Naive thymus-derived CD4-positive, alpha-beta T cell (primary cell): ENCODE measurements at regions not wholly inside any gene's neighbourhood (a gene's known extent, or its start where the extent isn't known, plus 50 kb on each side); places are given as distances from the start of the nearest gene placed in this dataset.
A peak's percentile ranks its signal among the peaks of the same experiment; 100 is the strongest.

Experiments used
- ATAC-seq: fragments of 150-1000 bp; cut with Tn5 transposase; 2 replicates; pipeline ENCODE4 v1.10.0; 2021; ENCODE audit warnings: mild to moderate bottlenecking, moderate library complexity
- CTCF ChIA-PET: fragments of 350-600 bp; sonication (Branson Sonifier 250); formaldehyde crosslinking; loops from one replicate; lab custom pipeline; 2021; ENCODE audit warnings: antibody characterized with exemption; lab: Charles Lee
- POLR2A ChIA-PET: fragments of 350-600 bp; sonication (Branson Sonifier 250); formaldehyde crosslinking; loops from one replicate; lab custom pipeline; 2021; ENCODE audit warnings: antibody characterized with exemption, inconsistent platforms; lab: Charles Lee
- DNase-seq, 9 donors: peaks; one replicate each; pipeline versions ENCODE4 v3.0.0 to v3.0.0-alpha.2; 2020 to 2022; ENCODE audit warnings: mixed read lengths in 1 of 9
- H3K27ac ChIP-seq: one replicate; pipeline ENCODE4 v1.7.0; 2013; ENCODE audit warnings: mild to moderate bottlenecking, low read depth, low read length, moderate library complexity
- H3K27me3 ChIP-seq, 2 donors: one replicate each; pipeline ENCODE4 v1.7.0; 2013; ENCODE audit warnings: low read length in 2 of 2, mild to moderate bottlenecking in 2 of 2, moderate library complexity in 2 of 2; ENCODE audit not compliant: control insufficient read depth in 2 of 2, insufficient read depth in 2 of 2
- H3K36me3 ChIP-seq, 3 experiments: 1 replicate in 2 of 3; 2 replicates in 1 of 3; pipeline ENCODE4 v1.7.0; 2013; ENCODE audit warnings: low read length in 3 of 3, mild to moderate bottlenecking in 3 of 3, moderate library complexity in 1 of 3; ENCODE audit not compliant: insufficient read depth in 3 of 3, control insufficient read depth in 2 of 3
- H3K4me1 ChIP-seq, 2 donors: one replicate each; pipeline ENCODE4 v1.7.0; 2013; ENCODE audit warnings: low read length in 2 of 2, mild to moderate bottlenecking in 2 of 2, moderate library complexity in 1 of 2; ENCODE audit not compliant: control insufficient read depth in 2 of 2, insufficient read depth in 2 of 2
- H3K4me3 ChIP-seq: 2 replicates; pipeline ENCODE4 v1.7.0; 2013; ENCODE audit warnings: mild to moderate bottlenecking, low read length
- H3K9me3 ChIP-seq, 3 experiments: 1 replicate in 2 of 3; 2 replicates in 1 of 3; pipeline ENCODE4 v1.7.0; 2013; ENCODE audit warnings: low read length in 3 of 3; ENCODE audit not compliant: control insufficient read depth in 2 of 3
- H3K27ac Mint-ChIP-seq, 9 donors: one replicate each; pipeline ENCODE4 v1.8.0; 2020 to 2022; ENCODE audit warnings: mixed read lengths in 9 of 9, mild to moderate bottlenecking in 8 of 9, moderate library complexity in 5 of 9, inconsistent platforms in 2 of 9
- H3K27me3 Mint-ChIP-seq, 5 donors: one replicate each; pipeline ENCODE4 v1.8.0; 2021 to 2022; ENCODE audit warnings: mixed read lengths in 5 of 5, mild to moderate bottlenecking in 1 of 5
- H3K36me3 Mint-ChIP-seq, 5 donors: one replicate each; pipeline ENCODE4 v1.8.0; 2020 to 2022; ENCODE audit warnings: mixed read lengths in 5 of 5, mild to moderate bottlenecking in 3 of 5, inconsistent platforms in 1 of 5
- H3K4me1 Mint-ChIP-seq, 7 donors: one replicate each; pipeline ENCODE4 v1.8.0; 2020 to 2022; ENCODE audit warnings: mixed read lengths in 7 of 7, mild to moderate bottlenecking in 3 of 7, inconsistent platforms in 1 of 7
- H3K4me3 Mint-ChIP-seq, 10 donors: one replicate each; pipeline ENCODE4 v1.8.0; 2020 to 2022; ENCODE audit warnings: mild to moderate bottlenecking in 10 of 10, mixed read lengths in 10 of 10, moderate library complexity in 6 of 10, inconsistent platforms in 2 of 10
- H3K9me3 Mint-ChIP-seq, 11 donors: one replicate each; pipeline ENCODE4 v1.8.0; 2020 to 2022; ENCODE audit warnings: mixed read lengths in 11 of 11, mild to moderate bottlenecking in 4 of 11, inconsistent platforms in 1 of 11, moderate library complexity in 1 of 11
- intact Hi-C, 2 donors: fragments of 100-400 bp; cut with micrococcal nuclease; formaldehyde crosslinking; loops; one replicate each; pipeline ENCODE4 v1.15.1; 2023

GRCh38 chr10:9510626-9511025 is 1456.1 kb downstream of the GATA3 start:
- H3K27me3 ChIP-seq = no peaks in the 10 kb centered on the region
- Mint-ChIP-seq H3K4me3 (no peak overlapping the region), H3K36me3 (no peaks in the 10 kb centered on the region), H3K4me1 (peaks cover 0 to 2% (median 0%) of the 10 kb centered on the region in 7 donors), H3K27ac (no peak overlapping the region), H3K27me3 (peaks cover 0 to 26% (median 16%) of the 10 kb centered on the region in 5 donors), H3K9me3 (peaks cover 0 to 2% (median 0%) of the 10 kb centered on the region in 11 donors)
- no peak for ATAC-seq
- no peaks in the 10 kb centered on the region for H3K36me3 ChIP-seq
- no peaks in the 10 kb centered on the region for H3K4me1 ChIP-seq
- H3K27ac ChIP-seq = no peak overlapping the region
- H3K9me3 ChIP-seq = no peaks in the 10 kb centered on the region
- no peak overlapping the region for H3K4me3 ChIP-seq
- CTCF ChIA-PET = interaction anchor here (0.6 kb wide), 1 partner anchor 795 kb away, joined by 3 read pairs; no protein-coding TSS in a partner anchor
- intact Hi-C loops = no loop called here
- POLR2A ChIA-PET = no interaction called here
- DNase-seq = no peak

DNA sequence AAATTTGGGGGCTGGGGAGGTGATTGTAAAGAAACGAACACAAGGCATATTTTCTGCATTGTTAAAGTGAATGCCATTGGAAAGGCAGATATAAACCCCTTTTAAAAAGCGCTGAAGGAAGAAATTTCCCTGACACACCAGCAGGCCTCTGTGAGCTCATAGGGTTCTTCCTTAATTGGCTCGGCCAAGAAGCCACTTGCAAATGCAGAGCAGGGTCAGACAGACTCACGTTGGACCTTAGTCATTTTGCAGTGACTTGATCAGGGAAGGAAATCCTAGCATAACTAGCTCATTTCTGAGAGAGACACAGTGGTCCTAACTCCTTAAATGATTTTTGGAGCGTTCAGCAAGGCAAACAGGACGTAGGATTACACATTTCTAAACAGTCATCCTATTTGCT is 1461.4 kb downstream of the GATA3 start:
- Mint-ChIP-seq H3K27me3 (peaks cover 0 to 19% (median 16%) of the 10 kb centered on the region in 5 donors), H3K4me3 (no peak overlapping the region), H3K4me1 (peaks cover 0 to 2% (median 0%) of the 10 kb centered on the region in 7 donors), H3K27ac (no peak overlapping the region), H3K9me3 (peaks cover 0 to 6% (median 0%) of the 10 kb centered on the region in 11 donors), H3K36me3 (no peaks in the 10 kb centered on the region)
- ATAC-seq (no peak), DNase-seq (no peak)
- intact Hi-C loops = no loop called here
- H3K27ac ChIP-seq = no peak overlapping the region
- H3K9me3 ChIP-seq = no peaks in the 10 kb centered on the region
- POLR2A ChIA-PET = no interaction called here
- H3K27me3 ChIP-seq = no peaks in the 10 kb centered on the region
- no peaks in the 10 kb centered on the region for H3K36me3 ChIP-seq
- H3K4me3 ChIP-seq = no peak overlapping the region
- no peaks in the 10 kb centered on the region for H3K4me1 ChIP-seq
- CTCF ChIA-PET = no interaction called here

DNA sequence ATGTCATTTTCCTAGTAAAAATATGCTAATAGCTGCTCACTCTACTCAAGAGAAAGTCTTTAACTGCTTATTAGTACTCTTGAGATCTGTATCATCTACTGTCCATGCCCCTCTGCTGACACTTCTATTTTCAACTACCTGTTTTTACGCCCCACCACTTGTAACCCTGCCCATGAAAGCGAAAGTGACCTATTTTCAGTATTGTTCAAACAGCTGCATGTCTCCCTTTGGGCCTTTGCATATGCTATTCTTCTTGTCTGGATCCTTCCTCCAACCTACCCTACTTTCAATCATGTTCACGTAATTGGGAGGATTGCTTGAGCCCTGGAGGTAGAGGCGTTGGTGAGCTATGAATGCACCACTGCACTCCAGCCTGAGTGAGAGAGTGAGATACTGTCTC is 1481.3 kb downstream of the GATA3 start:
- ChIA-PET POLR2A (no interaction called here), CTCF (no interaction called here)
- no peak overlapping the region for H3K4me3 ChIP-seq
- peaks cover 0 to 2% (median 0%) of the 10 kb centered on the region in 11 donors for H3K9me3 Mint-ChIP-seq
- H3K27me3 ChIP-seq = no peaks in the 10 kb centered on the region
- ATAC-seq (no peak), DNase-seq (no peak)
- H3K36me3 ChIP-seq = no peaks in the 10 kb centered on the region
- intact Hi-C loops = no loop called here
- H3K27ac Mint-ChIP-seq = peak overlapping the region in 1 of 9 donors; percentile 10
- no peak overlapping the region for H3K4me3 Mint-ChIP-seq
- no peaks in the 10 kb centered on the region for H3K4me1 ChIP-seq
- H3K9me3 ChIP-seq = no peaks in the 10 kb centered on the region
- H3K36me3 Mint-ChIP-seq = no peaks in the 10 kb centered on the region
- H3K27me3 Mint-ChIP-seq = peaks cover 0 to 5% (median 2%) of the 10 kb centered on the region in 5 donors
- H3K4me1 Mint-ChIP-seq = no peaks in the 10 kb centered on the region
- H3K27ac ChIP-seq = no peak overlapping the region

DNA sequence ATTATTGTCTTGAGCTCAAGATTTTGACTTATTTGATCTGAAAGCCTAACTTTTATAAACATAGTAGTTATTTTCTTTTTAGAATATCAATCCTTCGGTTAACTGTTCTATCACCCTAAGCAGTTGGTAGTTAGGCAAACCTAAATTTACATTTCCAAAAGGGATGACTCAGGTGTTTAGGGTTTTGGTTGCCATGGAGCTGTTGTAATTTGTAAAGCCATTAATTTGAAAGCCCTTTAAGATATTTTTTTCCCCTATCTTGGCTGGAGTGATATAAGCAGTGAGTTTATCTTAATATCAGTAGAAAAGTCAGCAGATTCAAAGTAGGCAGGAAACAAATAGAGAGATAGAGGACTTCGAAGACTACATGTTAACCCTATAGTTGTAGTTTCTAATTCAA is 1472.6 kb upstream of the CELF2 start:
- H3K36me3 ChIP-seq = no peaks in the 10 kb centered on the region
- Mint-ChIP-seq H3K9me3 (peaks cover 0 to 15% (median 2%) of the 10 kb centered on the region in 11 donors), H3K36me3 (peaks cover 0 to 4% (median 0%) of the 10 kb centered on the region in 5 donors), H3K27ac (no peak overlapping the region), H3K4me3 (no peak overlapping the region), H3K27me3 (peaks cover 0 to 33% (median 23%) of the 10 kb centered on the region in 5 donors), H3K4me1 (no peaks in the 10 kb centered on the region)
- intact Hi-C loops = no loop called here
- CTCF ChIA-PET = no interaction called here
- no peaks in the 10 kb centered on the region for H3K4me1 ChIP-seq
- H3K4me3 ChIP-seq = no peak overlapping the region
- POLR2A ChIA-PET = interaction anchor here (0.8 kb wide), 1 partner anchor 1841 kb away, joined by 3 read pairs; no protein-coding TSS in a partner anchor
- ATAC-seq = no peak
- DNase-seq = no peak
- H3K27ac ChIP-seq = no peak overlapping the region
- no peaks in the 10 kb centered on the region for H3K27me3 ChIP-seq
- H3K9me3 ChIP-seq = no peaks in the 10 kb centered on the region

- no peak for DNase-seq
- ATAC-seq = no peak
- no peaks in the 10 kb centered on the region for H3K4me1 Mint-ChIP-seq
- H3K9me3 ChIP-seq = no peaks in the 10 kb centered on the region
- H3K27me3 ChIP-seq = no peaks in the 10 kb centered on the region
- H3K4me3 Mint-ChIP-seq = no peak overlapping the region
- no peak overlapping the region for H3K4me3 ChIP-seq
- no peak overlapping the region for H3K27ac ChIP-seq
- H3K9me3 Mint-ChIP-seq = peaks cover 0 to 14% (median 5%) of the 10 kb centered on the region in 11 donors
- ChIA-PET POLR2A (no interaction called here), CTCF (no interaction called here)
- no peak overlapping the region for H3K27ac Mint-ChIP-seq
- peaks cover 0 to 4% (median 0%) of the 10 kb centered on the region in 5 donors for H3K36me3 Mint-ChIP-seq
- peaks cover 0 to 31% (median 12%) of the 10 kb centered on the region in 5 donors for H3K27me3 Mint-ChIP-seq
- no peaks in the 10 kb centered on the region for H3K36me3 ChIP-seq
- no peaks in the 10 kb centered on the region for H3K4me1 ChIP-seq
- intact Hi-C loops = no loop called here
Observed at GRCh38 chr10:9547936-9548904, 1469.5 kb upstream of the CELF2 start.

GRCh38 chr10:9550810-9551209 is 1466.9 kb upstream of the CELF2 start:
- ChIA-PET CTCF (interaction anchor here (0.6 kb wide), 1 partner anchor 1074 kb away, joined by 3 read pairs; no protein-coding TSS in a partner anchor), POLR2A (no interaction called here)
- Mint-ChIP-seq H3K27me3 (peaks cover 0 to 27% (median 5%) of the 10 kb centered on the region in 5 donors), H3K9me3 (peaks cover 0 to 7% (median 5%) of the 10 kb centered on the region in 11 donors), H3K4me3 (no peak overlapping the region), H3K4me1 (no peaks in the 10 kb centered on the region), H3K27ac (no peak overlapping the region), H3K36me3 (peaks cover 0 to 4% (median 0%) of the 10 kb centered on the region in 5 donors)
- H3K4me3 ChIP-seq = no peak overlapping the region
- H3K27me3 ChIP-seq = no peaks in the 10 kb centered on the region
- no peak overlapping the region for H3K27ac ChIP-seq
- no peak for DNase-seq
- intact Hi-C loops = no loop called here
- H3K4me1 ChIP-seq = no peaks in the 10 kb centered on the region
- no peaks in the 10 kb centered on the region for H3K9me3 ChIP-seq
- H3K36me3 ChIP-seq = no peaks in the 10 kb centered on the region
- ATAC-seq = no peak
